K562 (cell line): ENCODE measurements at regions not wholly inside any gene's neighbourhood (a gene's known extent, or its start where the extent isn't known, plus 50 kb on each side); places are given as distances from the start of the nearest gene placed in this dataset.

Experiments used
- ATAC-seq: fragments of 200-7000 bp; cut with Tn5 transposase; 3 replicates; pipeline ENCODE4 v1.9.1; 2020; ENCODE audit warnings: moderate library complexity
- BruUV-seq: library from RNA; stranded (reverse); fragments of 400-500 nt; replicated peaks from 2 replicates; lab custom pipeline; 2021; lab: Mats Ljungman, UMichigan
- CTCF ChIA-PET: fragments of 300-600 bp; formaldehyde crosslinking; extraction: SDS; loops from one replicate; lab custom pipeline; 2021; ENCODE audit warnings: low intra/inter-chr PET ratio; lab: Yijun Ruan, JAX
- POLR2A ChIA-PET: fragments of 300-600, 350-650 bp; sonication (Branson Sonifier 250); formaldehyde crosslinking; extraction: SDS; loops from one replicate; lab custom pipeline; 2021; ENCODE audit warnings: antibody characterized with exemption, inconsistent platforms; lab: Yijun Ruan, JAX
- DNase-seq, 4 experiments: peaks; one replicate each; pipeline versions ENCODE4 v3.0.0 to v3.0.0-alpha.2; 2011 to 2018; ENCODE audit warnings: low spot score in 3 of 4, mixed read lengths in 3 of 4; ENCODE audit errors: extremely low read depth in 1 of 4
- FAIRE-seq: peaks from 2 replicates; lab custom pipeline; 2011; peaks lifted over from hg19 to GRCh38; lab: Jason Lieb, UNC
- H2AFZ ChIP-seq: 2 replicates; pipeline ENCODE4 v1.6.0; 2011; ENCODE audit warnings: low read depth, low read length, control low read depth, inconsistent platforms
- H3K27ac ChIP-seq: fragments of 200-600 bp; 3 replicates; pipeline ENCODE4 v1.8.0; 2011; ENCODE audit warnings: low read depth, mild to moderate bottlenecking, control low read depth, inconsistent platforms, low read length, moderate library complexity, mixed read lengths; ENCODE audit errors: extremely low read depth
- H3K27me3 ChIP-seq, 2 experiments: fragments of 300-600 bp in 1 of 2; 2 replicates in 1 of 2; 3 replicates in 1 of 2; pipeline versions ENCODE4 v1.6.0 to v1.8.0; 2011; ENCODE audit warnings: inconsistent platforms in 2 of 2, low read length in 2 of 2, mild to moderate bottlenecking in 1 of 2, mixed read lengths in 1 of 2, moderate library complexity in 1 of 2; ENCODE audit not compliant: control insufficient read depth in 2 of 2, insufficient read depth in 2 of 2
- H3K36me3 ChIP-seq: fragments of 300-600 bp; 3 replicates; pipeline ENCODE4 v1.8.0; 2011; ENCODE audit warnings: mild to moderate bottlenecking, low read length, inconsistent platforms; ENCODE audit not compliant: control insufficient read depth, insufficient read depth
- H3K4me1 ChIP-seq, 2 experiments: fragments of 200-600 bp in 1 of 2; replicated peaks in 1 of 2; 2 replicates in 1 of 2; 3 replicates in 1 of 2; pipeline versions ENCODE4 v1.5.1 to v1.8.0; 2011; ENCODE audit warnings: inconsistent platforms in 2 of 2, low read length in 2 of 2, mild to moderate bottlenecking in 1 of 2, mixed read lengths in 1 of 2, moderate library complexity in 1 of 2; ENCODE audit not compliant: control insufficient read depth in 2 of 2, insufficient read depth in 2 of 2
- H3K4me2 ChIP-seq: 2 replicates; pipeline ENCODE4 v1.6.1; 2011; ENCODE audit warnings: low read length, control low read depth, inconsistent platforms, mixed read lengths; ENCODE audit not compliant: insufficient read depth
- H3K4me3 ChIP-seq: fragments of 200-600 bp; sonication (generic), shearing (Covaris generic); 2 replicates; pipeline ENCODE4 v1.5.1; 2016; ENCODE audit warnings: control low read depth, inconsistent platforms
- H3K79me2 ChIP-seq: fragments of 200-600 bp; 3 replicates; pipeline ENCODE4 v1.8.0; 2011; ENCODE audit warnings: low read length, inconsistent platforms; ENCODE audit not compliant: control insufficient read depth, insufficient read depth
- H3K9ac ChIP-seq, 2 experiments: 2 replicates each; pipeline versions ENCODE4 v1.6.0 to v1.6.1; 2011; ENCODE audit warnings: low read depth in 2 of 2, low read length in 2 of 2, control low read depth in 1 of 2, inconsistent platforms in 1 of 2, mild to moderate bottlenecking in 1 of 2, mixed read lengths in 1 of 2; ENCODE audit not compliant: insufficient read depth in 1 of 2
- H3K9me1 ChIP-seq: one replicate; pipeline ENCODE4 v1.6.0; 2011; ENCODE audit warnings: inconsistent platforms, mild to moderate bottlenecking, low read length, moderate library complexity; ENCODE audit not compliant: control insufficient read depth, insufficient read depth
- H3K9me3 ChIP-seq: replicated peaks from 2 replicates; pipeline ENCODE4 v1.5.1; 2011; ENCODE audit warnings: low read depth, low read length, inconsistent platforms; ENCODE audit not compliant: control insufficient read depth, insufficient read depth
- H4K20me1 ChIP-seq: replicated peaks from 2 replicates; pipeline ENCODE4 v1.6.1; 2011; ENCODE audit warnings: low read length, inconsistent platforms, mixed read lengths; ENCODE audit not compliant: control insufficient read depth, insufficient read depth
- GATA2 ChIP-seq: sonication (generic); formaldehyde crosslinking; IDR thresholded peaks from 2 replicates; pipeline ENCODE4 v1.4.0; 2020; ENCODE audit warnings: mild to moderate bottlenecking, missing genetic modification reagents
- GATAD2A ChIP-seq: fragments of 450-650 bp; IDR thresholded peaks from 2 replicates; pipeline ENCODE4 v1.6.1; 2017
- KLF16 ChIP-seq: IDR thresholded peaks from 2 replicates; pipeline ENCODE4 v1.6.1; 2016; ENCODE audit warnings: antibody characterized with exemption
- MBD2 ChIP-seq: sonication (generic); IDR thresholded peaks from 2 replicates; pipeline ENCODE4 v1.6.1; 2016; ENCODE audit warnings: low read depth, borderline replicate concordance
- SAFB ChIP-seq: fragments of 200-400 bp; formaldehyde crosslinking; IDR thresholded peaks from 2 replicates; pipeline ENCODE4 v1.6.1; 2017; ENCODE audit warnings: low read depth, low read length, borderline replicate concordance
- SAFB2 ChIP-seq: fragments of 200-400 bp; formaldehyde crosslinking; IDR thresholded peaks from 2 replicates; pipeline ENCODE4 v1.6.1; 2018; ENCODE audit warnings: borderline replicate concordance, low read length, low read depth, moderate library complexity; ENCODE audit not compliant: severe bottlenecking
- SRSF9 ChIP-seq: fragments of 200-400 bp; formaldehyde crosslinking; IDR thresholded peaks from 2 replicates; pipeline ENCODE4 v1.6.1; 2017; ENCODE audit warnings: low read depth, low read length, borderline replicate concordance
- ZNF324 ChIP-seq: fragments of 250-450 bp; sonication (Bioruptor Pico); IDR thresholded peaks from 2 replicates; pipeline ENCODE4 v1.4.0; 2020; ENCODE audit warnings: mild to moderate bottlenecking
- ZNF347 ChIP-seq: fragments of 450-650 bp; formaldehyde crosslinking; IDR thresholded peaks from 2 replicates; pipeline ENCODE4 v1.4.0; 2020; ENCODE audit warnings: low read depth, mild to moderate bottlenecking, moderate library complexity
- ZNF395 ChIP-seq: fragments of 200-800 bp; sonication (Bioruptor generic); IDR thresholded peaks from 2 replicates; pipeline ENCODE4 v1.6.1; 2017; ENCODE audit warnings: missing genetic modification characterization, missing compliant biosample characterization
- ZNF77 ChIP-seq: fragments of 250-450 bp; sonication (Bioruptor Pico); IDR thresholded peaks from 2 replicates; pipeline ENCODE4 v1.5.0; 2020
- ZNF780A ChIP-seq: fragments of 250-450 bp; sonication (Bioruptor Pico); IDR thresholded peaks from 2 replicates; pipeline ENCODE4 v1.5.0; 2021; ENCODE audit warnings: mild to moderate bottlenecking
- WGBS: fragments of 100-300 bp; shearing (Covaris generic); methylation state at CpG from one replicate; pipeline ENCODE4 v1.1.6; 2016; ENCODE audit warnings: low coverage, mixed read lengths; ENCODE audit not compliant: insufficient coverage; ENCODE audit errors: missing lambda C conversion rate; 5-methylcytosine and 5-hydroxymethylcytosine counted together
- in situ Hi-C: fragments of 300-500 bp; cut with MboI; formaldehyde crosslinking; loops from 4 replicates; pipeline ENCODE4 v1.15.0; 2018; ENCODE audit warnings: inconsistent platforms, mixed read lengths
- intact Hi-C: fragments of 100-400 bp; cut with micrococcal nuclease; formaldehyde crosslinking; loops from 2 replicates; pipeline ENCODE4 v1.14.2; 2022
- TF ChIP-seq, protein P1 (sequence below): fragments of 250-450 bp; sonication (Bioruptor Pico); IDR thresholded peaks from 2 replicates; pipeline ENCODE4 v1.6.1; 2021; ENCODE audit warnings: mild to moderate bottlenecking

- no peaks in the 10 kb centered on the region for H3K4me1 ChIP-seq
- no peaks in the 10 kb centered on the region for H3K9me1 ChIP-seq
- no peak overlapping the region for H3K4me2 ChIP-seq
- intact Hi-C loops (no loop called here), in situ Hi-C loops (no loop called here)
- H3K4me3 ChIP-seq: no peak overlapping the region
- POLR2A ChIA-PET: no interaction called here
- H3K9ac ChIP-seq: no peak overlapping the region
- H3K9me3 ChIP-seq: no peaks in the 10 kb centered on the region
- H2AFZ ChIP-seq: no peak overlapping the region
- H3K27me3 ChIP-seq: no peaks in the 10 kb centered on the region
- WGBS: 4% methylated on average over 3 of the region's 3 CpGs
- H3K27ac ChIP-seq: no peak overlapping the region
- DNase-seq: no peak
- FAIRE-seq: no peak
- ATAC-seq: no peak
- H3K36me3 ChIP-seq: no peaks in the 10 kb centered on the region
- no TSS peak for BruUV-seq
- no peaks in the 10 kb centered on the region for H3K79me2 ChIP-seq
- no peaks in the 10 kb centered on the region for H4K20me1 ChIP-seq
- TF ChIP-seq GATA2 (CRISPR knock-in tag) (no peak), ZNF395 (CRISPR knock-in tag) (no peak), ZNF780A (CRISPR knock-in tag) (no peak), SAFB2 (no peak), SAFB (no peak), MBD2 (no peak), ZNF347 (CRISPR knock-in tag) (no peak), SRSF9 (no peak), GATAD2A (no peak), ZNF77 (no peak), KLF16 (no peak), ZNF324 (no peak)
- TF ChIP-seq, protein P1, sequence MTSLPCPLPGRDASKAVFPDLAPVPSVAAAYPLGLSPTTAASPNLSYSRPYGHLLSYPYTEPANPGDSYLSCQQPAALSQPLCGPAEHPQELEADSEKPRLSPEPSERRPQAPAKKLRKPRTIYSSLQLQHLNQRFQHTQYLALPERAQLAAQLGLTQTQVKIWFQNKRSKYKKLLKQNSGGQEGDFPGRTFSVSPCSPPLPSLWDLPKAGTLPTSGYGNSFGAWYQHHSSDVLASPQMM (CRISPR knock-in tag): no peak
- TF ChIP-seq, all 486 proteins: peak for 0
- CTCF ChIA-PET: no interaction called here
Measured at GRCh38 chr2:49291619-49292018, 137.3 kb upstream of the FSHR start.
